ENCODE measurements at regions not wholly inside any gene's neighbourhood (a gene's known extent, or its start where the extent isn't known, plus 50 kb on each side); places are given as distances from the start of the nearest gene placed in this dataset.

DNA sequence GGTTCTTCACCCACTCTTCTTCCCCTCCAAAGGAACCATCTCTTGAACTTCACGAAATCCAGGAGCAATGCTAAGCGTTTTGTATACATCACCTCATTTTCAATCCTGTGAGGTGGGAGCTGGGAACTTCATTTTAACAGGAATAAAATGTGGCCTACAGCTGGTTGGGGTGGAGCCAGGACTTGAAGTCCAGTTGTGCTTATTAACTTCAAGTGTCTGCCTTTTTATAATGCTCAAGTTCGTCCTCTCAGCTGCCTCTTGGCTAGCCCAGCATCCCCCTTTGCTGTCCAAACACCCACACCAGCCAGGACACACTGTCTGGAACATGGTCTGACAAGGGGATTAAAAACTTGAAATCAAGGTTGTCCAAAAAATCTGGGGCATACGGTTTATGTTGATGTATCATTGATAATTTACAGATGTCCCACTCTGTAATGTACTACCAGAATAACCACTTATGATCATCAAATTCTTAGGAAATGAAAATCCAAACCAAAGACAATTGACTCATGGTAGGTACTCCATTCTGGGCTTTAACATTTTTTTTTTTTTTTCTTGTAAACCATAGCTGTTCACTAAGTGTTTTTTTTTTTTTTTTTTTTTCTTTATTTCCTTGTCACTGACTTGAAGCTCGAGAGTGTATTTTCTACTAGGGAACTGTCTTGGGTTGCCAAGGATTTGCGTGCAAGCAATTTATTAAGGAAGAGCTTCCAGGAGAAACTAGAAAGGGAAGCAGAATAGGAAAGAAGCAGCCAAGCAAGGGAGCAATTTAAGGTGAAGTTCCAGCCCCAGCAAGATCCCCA, 252.3 kb downstream of the EFCAB11 start:
- TF ChIP-seq, protein P1, sequence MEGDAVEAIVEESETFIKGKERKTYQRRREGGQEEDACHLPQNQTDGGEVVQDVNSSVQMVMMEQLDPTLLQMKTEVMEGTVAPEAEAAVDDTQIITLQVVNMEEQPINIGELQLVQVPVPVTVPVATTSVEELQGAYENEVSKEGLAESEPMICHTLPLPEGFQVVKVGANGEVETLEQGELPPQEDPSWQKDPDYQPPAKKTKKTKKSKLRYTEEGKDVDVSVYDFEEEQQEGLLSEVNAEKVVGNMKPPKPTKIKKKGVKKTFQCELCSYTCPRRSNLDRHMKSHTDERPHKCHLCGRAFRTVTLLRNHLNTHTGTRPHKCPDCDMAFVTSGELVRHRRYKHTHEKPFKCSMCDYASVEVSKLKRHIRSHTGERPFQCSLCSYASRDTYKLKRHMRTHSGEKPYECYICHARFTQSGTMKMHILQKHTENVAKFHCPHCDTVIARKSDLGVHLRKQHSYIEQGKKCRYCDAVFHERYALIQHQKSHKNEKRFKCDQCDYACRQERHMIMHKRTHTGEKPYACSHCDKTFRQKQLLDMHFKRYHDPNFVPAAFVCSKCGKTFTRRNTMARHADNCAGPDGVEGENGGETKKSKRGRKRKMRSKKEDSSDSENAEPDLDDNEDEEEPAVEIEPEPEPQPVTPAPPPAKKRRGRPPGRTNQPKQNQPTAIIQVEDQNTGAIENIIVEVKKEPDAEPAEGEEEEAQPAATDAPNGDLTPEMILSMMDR (conservative IDR thresholded peaks at IDR 0.05) = no peak
- no peak for TF ChIP-seq EZH2 (IDR thresholded peaks at IDR 0.05; ENCODE audit: low read depth)
